ENCODE measurements at regions not wholly inside any gene's neighbourhood (a gene's known extent, or its start where the extent isn't known, plus 50 kb on each side); places are given as distances from the start of the nearest gene placed in this dataset.

DNA sequence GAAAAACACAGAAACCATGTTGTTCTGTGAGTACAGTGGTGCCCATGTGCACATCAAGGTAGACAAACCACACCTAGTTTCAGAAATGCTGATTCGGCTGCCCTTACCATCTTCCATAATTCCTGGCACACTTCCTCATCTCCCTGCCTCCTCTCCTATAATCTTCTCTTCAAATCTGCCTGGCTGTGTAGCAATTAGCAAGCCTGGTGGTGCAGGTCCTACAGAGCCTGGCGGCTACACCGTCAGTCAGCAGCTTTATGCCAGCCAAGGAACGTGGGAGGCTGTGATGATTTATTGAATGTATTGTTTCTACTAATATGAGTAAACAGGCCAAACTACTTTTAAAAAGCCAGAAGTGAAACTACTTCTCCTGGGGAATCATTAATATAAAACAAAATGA, 106.8 kb downstream of the SEMA6D start:
- H3K27ac ChIP-seq (ENCODE audit: low read length): no peak overlapping the region

GRCh38 chr15:47829667-47830066, 112.4 kb downstream of the SEMA6D start:
- Histone ChIP-seq H3K9ac (ENCODE audit: low read length in 2 of 2) (no peak overlapping the region), H3K9me3 (ENCODE audit: control insufficient read depth in 2 of 2, low read length in 2 of 2) (no peaks in the 10 kb centered on the region), H3K27ac (ENCODE audit: low read length) (no peak overlapping the region), H3K4me3 (ENCODE audit: low read length in 2 of 2) (no peak overlapping the region), H3K4me1 (ENCODE audit: control insufficient read depth, insufficient read depth, low read length) (no peaks in the 10 kb centered on the region), H3K27me3 (ENCODE audit: control insufficient read depth in 1 of 2, insufficient read depth in 2 of 2, low read length in 2 of 2) (no peaks in the 10 kb centered on the region), H3K36me3 (ENCODE audit: control insufficient read depth in 2 of 2, insufficient read depth in 2 of 2, low read length in 2 of 2) (no peaks in the 10 kb centered on the region)

More for the DNA sequence above, 106.8 kb downstream of the SEMA6D start:
- Histone ChIP-seq H3K36me3 (ENCODE audit: control insufficient read depth in 2 of 2, insufficient read depth in 2 of 2, low read length in 2 of 2) (no peaks in the 10 kb centered on the region), H3K27me3 (ENCODE audit: control insufficient read depth in 1 of 2, insufficient read depth in 2 of 2, low read length in 2 of 2) (no peaks in the 10 kb centered on the region), H3K4me3 (ENCODE audit: low read length in 2 of 2) (no peak overlapping the region), H3K9me3 (ENCODE audit: control insufficient read depth in 2 of 2, low read length in 2 of 2) (no peaks in the 10 kb centered on the region), H3K9ac (ENCODE audit: low read length in 2 of 2) (no peak overlapping the region), H3K4me1 (ENCODE audit: control insufficient read depth, insufficient read depth, low read length) (peaks cover 13% of the 10 kb centered on the region)

DNA sequence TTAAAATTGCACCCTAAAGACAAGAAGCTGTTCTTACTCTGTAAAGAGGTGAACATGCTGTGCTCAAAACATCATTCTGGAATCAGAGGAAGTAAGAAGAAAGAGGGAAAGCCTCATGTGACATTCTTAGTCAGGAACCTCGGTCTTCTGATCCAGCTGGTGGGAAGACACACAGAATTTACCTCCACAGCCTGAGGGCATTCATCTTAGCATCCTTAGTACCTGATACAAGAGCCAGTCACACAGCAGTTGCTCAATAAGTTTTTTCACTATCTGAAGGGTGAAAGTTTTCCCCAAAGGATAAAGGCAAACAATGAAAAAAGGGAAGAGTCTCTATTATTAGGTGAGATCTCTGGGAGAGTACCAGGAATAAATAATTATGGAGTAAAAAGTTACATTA, 116.8 kb downstream of the SEMA6D start:
- Histone ChIP-seq H3K27ac (ENCODE audit: low read length) (no peak overlapping the region), H3K9me3 (ENCODE audit: control insufficient read depth in 2 of 2, low read length in 2 of 2) (no peaks in the 10 kb centered on the region), H3K4me3 (ENCODE audit: low read length in 2 of 2) (no peak overlapping the region), H3K36me3 (ENCODE audit: control insufficient read depth in 2 of 2, insufficient read depth in 2 of 2, low read length in 2 of 2) (no peaks in the 10 kb centered on the region), H3K27me3 (ENCODE audit: control insufficient read depth in 1 of 2, insufficient read depth in 2 of 2, low read length in 2 of 2) (no peaks in the 10 kb centered on the region), H3K4me1 (ENCODE audit: control insufficient read depth, insufficient read depth, low read length) (no peaks in the 10 kb centered on the region), H3K9ac (ENCODE audit: low read length in 2 of 2) (no peak overlapping the region)

- Histone ChIP-seq H3K36me3 (ENCODE audit: control insufficient read depth in 2 of 2, insufficient read depth in 2 of 2, low read length in 2 of 2) (no peaks in the 10 kb centered on the region), H3K27ac (ENCODE audit: low read length) (no peak overlapping the region)
Measured at GRCh38 chr15:47839233-47839825, 122.0 kb downstream of the SEMA6D start.

GRCh38 chr15:47843124-47843663, 125.9 kb downstream of the SEMA6D start:
- peaks cover 2% of the 10 kb centered on the region for H3K4me1 ChIP-seq (ENCODE audit: control insufficient read depth, insufficient read depth, low read length)
- no peak overlapping the region for H3K9ac ChIP-seq (ENCODE audit: low read length in 2 of 2)

More at GRCh38 chr15:47839233-47839825, 122.0 kb downstream of the SEMA6D start:
- H3K9me3 ChIP-seq (ENCODE audit: control insufficient read depth in 2 of 2, low read length in 2 of 2): no peaks in the 10 kb centered on the region
- no peak overlapping the region for H3K9ac ChIP-seq (ENCODE audit: low read length in 2 of 2)
- H3K27me3 ChIP-seq (ENCODE audit: control insufficient read depth in 1 of 2, insufficient read depth in 2 of 2, low read length in 2 of 2): no peaks in the 10 kb centered on the region
- no peaks in the 10 kb centered on the region for H3K4me1 ChIP-seq (ENCODE audit: control insufficient read depth, insufficient read depth, low read length)
- no peak overlapping the region for H3K4me3 ChIP-seq (ENCODE audit: low read length in 2 of 2)

GRCh38 chr15:47844437-47844836, 127.1 kb downstream of the SEMA6D start:
- no peaks in the 10 kb centered on the region for H3K27me3 ChIP-seq (ENCODE audit: control insufficient read depth in 1 of 2, insufficient read depth in 2 of 2, low read length in 2 of 2)
- H3K4me1 ChIP-seq (ENCODE audit: control insufficient read depth, insufficient read depth, low read length): peaks cover 2% of the 10 kb centered on the region
- H3K9ac ChIP-seq (ENCODE audit: low read length in 2 of 2): no peak overlapping the region
- no peak overlapping the region for H3K27ac ChIP-seq (ENCODE audit: low read length)
- no peaks in the 10 kb centered on the region for H3K36me3 ChIP-seq (ENCODE audit: control insufficient read depth in 2 of 2, insufficient read depth in 2 of 2, low read length in 2 of 2)
- H3K9me3 ChIP-seq (ENCODE audit: control insufficient read depth in 2 of 2, low read length in 2 of 2): no peaks in the 10 kb centered on the region
- H3K4me3 ChIP-seq (ENCODE audit: low read length in 2 of 2): no peak overlapping the region

More at GRCh38 chr15:47843124-47843663, 125.9 kb downstream of the SEMA6D start:
- Histone ChIP-seq H3K36me3 (ENCODE audit: control insufficient read depth in 2 of 2, insufficient read depth in 2 of 2, low read length in 2 of 2) (no peaks in the 10 kb centered on the region), H3K4me3 (ENCODE audit: low read length in 2 of 2) (no peak overlapping the region), H3K27me3 (ENCODE audit: control insufficient read depth in 1 of 2, insufficient read depth in 2 of 2, low read length in 2 of 2) (no peaks in the 10 kb centered on the region), H3K27ac (ENCODE audit: low read length) (no peak overlapping the region), H3K9me3 (ENCODE audit: control insufficient read depth in 2 of 2, low read length in 2 of 2) (no peaks in the 10 kb centered on the region)

- H3K4me1 ChIP-seq (ENCODE audit: control insufficient read depth, insufficient read depth, low read length): peaks cover 2% of the 10 kb centered on the region
- no peak overlapping the region for H3K9ac ChIP-seq (ENCODE audit: low read length in 2 of 2)
- no peak overlapping the region for H3K4me3 ChIP-seq (ENCODE audit: low read length in 2 of 2)
- no peaks in the 10 kb centered on the region for H3K36me3 ChIP-seq (ENCODE audit: control insufficient read depth in 2 of 2, insufficient read depth in 2 of 2, low read length in 2 of 2)
- no peak overlapping the region for H3K27ac ChIP-seq (ENCODE audit: low read length)
- no peaks in the 10 kb centered on the region for H3K27me3 ChIP-seq (ENCODE audit: control insufficient read depth in 1 of 2, insufficient read depth in 2 of 2, low read length in 2 of 2)
- H3K9me3 ChIP-seq (ENCODE audit: control insufficient read depth in 2 of 2, low read length in 2 of 2): no peaks in the 10 kb centered on the region
Measured at GRCh38 chr15:47846128-47846868, 129.0 kb downstream of the SEMA6D start.

GRCh38 chr15:47846876-47847275, 129.6 kb downstream of the SEMA6D start:
- Histone ChIP-seq H3K9ac (ENCODE audit: low read length in 2 of 2) (no peak overlapping the region), H3K27ac (ENCODE audit: low read length) (no peak overlapping the region), H3K9me3 (ENCODE audit: control insufficient read depth in 2 of 2, low read length in 2 of 2) (no peaks in the 10 kb centered on the region), H3K27me3 (ENCODE audit: control insufficient read depth in 1 of 2, insufficient read depth in 2 of 2, low read length in 2 of 2) (no peaks in the 10 kb centered on the region), H3K4me3 (ENCODE audit: low read length in 2 of 2) (no peak overlapping the region), H3K36me3 (ENCODE audit: control insufficient read depth in 2 of 2, insufficient read depth in 2 of 2, low read length in 2 of 2) (no peaks in the 10 kb centered on the region), H3K4me1 (ENCODE audit: control insufficient read depth, insufficient read depth, low read length) (peaks cover 2% of the 10 kb centered on the region)

DNA sequence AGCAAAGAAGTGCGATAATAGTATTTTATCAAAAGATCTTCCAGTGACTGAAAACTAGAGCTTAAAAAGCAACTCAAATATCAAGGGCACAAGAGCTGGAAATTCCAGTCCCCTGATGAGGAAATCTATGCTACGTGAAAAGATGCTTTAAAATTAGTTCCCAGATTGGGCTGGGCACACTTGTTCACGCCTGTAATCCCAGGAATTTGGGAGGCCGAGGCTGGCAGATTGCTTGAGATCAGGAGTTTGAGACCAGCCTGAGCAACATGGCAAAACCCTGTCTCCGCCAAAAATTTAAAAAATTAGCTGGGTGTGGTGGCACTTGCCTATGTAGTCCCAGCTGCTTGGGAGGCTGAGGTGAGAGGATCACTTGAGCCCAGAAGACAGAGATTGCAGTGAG, 138.8 kb downstream of the SEMA6D start:
- Histone ChIP-seq H3K4me3 (ENCODE audit: low read length in 2 of 2) (no peak overlapping the region), H3K9me3 (ENCODE audit: control insufficient read depth in 2 of 2, low read length in 2 of 2) (no peaks in the 10 kb centered on the region), H3K27ac (ENCODE audit: low read length) (no peak overlapping the region), H3K9ac (ENCODE audit: low read length in 2 of 2) (no peak overlapping the region), H3K4me1 (ENCODE audit: control insufficient read depth, insufficient read depth, low read length) (no peaks in the 10 kb centered on the region), H3K36me3 (ENCODE audit: control insufficient read depth in 2 of 2, insufficient read depth in 2 of 2, low read length in 2 of 2) (no peaks in the 10 kb centered on the region), H3K27me3 (ENCODE audit: control insufficient read depth in 1 of 2, insufficient read depth in 2 of 2, low read length in 2 of 2) (no peaks in the 10 kb centered on the region)

- H3K4me3 ChIP-seq (ENCODE audit: low read length in 2 of 2): no peak overlapping the region
- no peaks in the 10 kb centered on the region for H3K27me3 ChIP-seq (ENCODE audit: control insufficient read depth in 1 of 2, insufficient read depth in 2 of 2, low read length in 2 of 2)
- no peaks in the 10 kb centered on the region for H3K4me1 ChIP-seq (ENCODE audit: control insufficient read depth, insufficient read depth, low read length)
- H3K27ac ChIP-seq (ENCODE audit: low read length): no peak overlapping the region
- no peak overlapping the region for H3K9ac ChIP-seq (ENCODE audit: low read length in 2 of 2)
- no peaks in the 10 kb centered on the region for H3K36me3 ChIP-seq (ENCODE audit: control insufficient read depth in 2 of 2, insufficient read depth in 2 of 2, low read length in 2 of 2)
- no peaks in the 10 kb centered on the region for H3K9me3 ChIP-seq (ENCODE audit: control insufficient read depth in 2 of 2, low read length in 2 of 2)
Measured at GRCh38 chr15:47857014-47857775, 139.9 kb downstream of the SEMA6D start.
